ENCODE measurements at regions not wholly inside any gene's neighbourhood (a gene's known extent, or its start where the extent isn't known, plus 50 kb on each side); places are given as distances from the start of the nearest gene placed in this dataset.

DNA sequence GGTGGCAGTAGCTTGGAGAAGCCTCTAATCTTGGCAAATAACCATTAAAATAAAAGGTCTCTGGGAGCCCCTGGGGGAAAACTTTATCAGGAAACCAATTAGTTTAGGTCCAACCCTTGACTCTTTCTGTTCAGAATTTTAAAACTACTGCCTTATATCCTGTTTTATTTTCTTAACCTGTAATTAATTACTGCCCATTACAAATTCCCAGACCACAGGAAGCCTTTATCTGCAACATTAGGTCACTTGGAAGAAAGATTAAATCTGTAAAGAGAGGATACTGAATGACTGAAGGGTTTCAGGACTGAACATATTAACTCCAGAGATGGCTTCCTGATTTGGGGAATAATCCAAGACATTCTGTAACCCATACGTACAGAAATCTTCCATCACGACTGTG lies 320.5 kb upstream of the SORCS1 start:
- H3K4me3 ChIP-seq (replicated peaks; ENCODE audit: low read depth, low read length) = no peak overlapping the region
- TF ChIP-seq, protein P1, sequence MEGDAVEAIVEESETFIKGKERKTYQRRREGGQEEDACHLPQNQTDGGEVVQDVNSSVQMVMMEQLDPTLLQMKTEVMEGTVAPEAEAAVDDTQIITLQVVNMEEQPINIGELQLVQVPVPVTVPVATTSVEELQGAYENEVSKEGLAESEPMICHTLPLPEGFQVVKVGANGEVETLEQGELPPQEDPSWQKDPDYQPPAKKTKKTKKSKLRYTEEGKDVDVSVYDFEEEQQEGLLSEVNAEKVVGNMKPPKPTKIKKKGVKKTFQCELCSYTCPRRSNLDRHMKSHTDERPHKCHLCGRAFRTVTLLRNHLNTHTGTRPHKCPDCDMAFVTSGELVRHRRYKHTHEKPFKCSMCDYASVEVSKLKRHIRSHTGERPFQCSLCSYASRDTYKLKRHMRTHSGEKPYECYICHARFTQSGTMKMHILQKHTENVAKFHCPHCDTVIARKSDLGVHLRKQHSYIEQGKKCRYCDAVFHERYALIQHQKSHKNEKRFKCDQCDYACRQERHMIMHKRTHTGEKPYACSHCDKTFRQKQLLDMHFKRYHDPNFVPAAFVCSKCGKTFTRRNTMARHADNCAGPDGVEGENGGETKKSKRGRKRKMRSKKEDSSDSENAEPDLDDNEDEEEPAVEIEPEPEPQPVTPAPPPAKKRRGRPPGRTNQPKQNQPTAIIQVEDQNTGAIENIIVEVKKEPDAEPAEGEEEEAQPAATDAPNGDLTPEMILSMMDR (IDR thresholded peaks at IDR 0.05; ENCODE audit: low read length, missing control alignments) = no peak
- DNase-seq (ENCODE audit: low read depth) = no peak

GRCh38 chr10:107481881-107482280 lies 317.4 kb upstream of the SORCS1 start:
- H3K4me3 ChIP-seq (replicated peaks; ENCODE audit: low read depth, low read length) = no peak overlapping the region
- TF ChIP-seq, protein P1 (IDR thresholded peaks at IDR 0.05; ENCODE audit: low read length, missing control alignments) = no peak
- DNase-seq (ENCODE audit: low read depth) = no peak

- DNase-seq (ENCODE audit: low read depth) = no peak
- no peak overlapping the region for H3K4me3 ChIP-seq (replicated peaks; ENCODE audit: low read depth, low read length)
Measured at GRCh38 chr10:107481224-107481623, 316.7 kb upstream of the SORCS1 start.

GRCh38 chr10:107480781-107481180 lies 316.3 kb upstream of the SORCS1 start:
- no peak overlapping the region for H3K4me3 ChIP-seq (replicated peaks; ENCODE audit: low read depth, low read length)
- DNase-seq (ENCODE audit: low read depth) = no peak
- TF ChIP-seq, protein P1 (IDR thresholded peaks at IDR 0.05; ENCODE audit: low read length, missing control alignments) = no peak

More at GRCh38 chr10:107481224-107481623, 316.7 kb upstream of the SORCS1 start:
- TF ChIP-seq, protein P1 (IDR thresholded peaks at IDR 0.05; ENCODE audit: low read length, missing control alignments) = no peak

DNA sequence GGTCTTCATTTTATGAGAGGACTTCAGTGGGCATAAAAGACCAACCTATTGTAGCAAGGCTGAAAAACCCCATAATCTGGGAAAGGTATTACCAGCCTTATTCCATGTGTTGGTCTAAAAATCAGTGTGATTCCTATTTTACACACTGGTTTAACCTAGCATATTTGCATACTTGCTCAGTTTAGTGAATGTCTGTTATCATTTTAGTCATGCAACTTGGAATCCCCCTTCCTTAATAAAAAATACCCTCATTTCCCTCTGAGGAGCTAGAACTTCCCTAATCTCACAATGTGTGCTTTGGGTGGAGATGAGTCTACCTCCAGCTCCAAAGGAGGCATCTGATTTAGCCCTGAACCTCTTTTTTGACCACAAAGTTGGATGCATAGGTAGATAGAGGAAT lies 312.8 kb upstream of the SORCS1 start:
- no peak overlapping the region for H3K4me3 ChIP-seq (replicated peaks; ENCODE audit: low read depth, low read length)
- DNase-seq (ENCODE audit: low read depth) = no peak
- TF ChIP-seq, protein P1 (IDR thresholded peaks at IDR 0.05; ENCODE audit: low read length, missing control alignments) = no peak

GRCh38 chr10:107476408-107476807 lies 311.9 kb upstream of the SORCS1 start:
- no peak for DNase-seq (ENCODE audit: low read depth)
- TF ChIP-seq, protein P1 (IDR thresholded peaks at IDR 0.05; ENCODE audit: low read length, missing control alignments) = no peak
- no peak overlapping the region for H3K4me3 ChIP-seq (replicated peaks; ENCODE audit: low read depth, low read length)

GRCh38 chr10:107474650-107475049 lies 310.1 kb upstream of the SORCS1 start:
- H3K4me3 ChIP-seq (replicated peaks; ENCODE audit: low read depth, low read length) = no peak overlapping the region
- DNase-seq (ENCODE audit: low read depth) = no peak
- TF ChIP-seq, protein P1 (IDR thresholded peaks at IDR 0.05; ENCODE audit: low read length, missing control alignments) = no peak

All from fibroblast of pulmonary artery (primary cell).